Peyer's patch (tissue), 4 donors: ENCODE measurements at regions not wholly inside any gene's neighbourhood (a gene's known extent, or its start where the extent isn't known, plus 50 kb on each side); places are given as distances from the start of the nearest gene placed in this dataset.

Experiments used
- POLR2A ChIP-seq, 2 donors: fragments of 450-650 bp; IDR thresholded peaks; one replicate each; pipeline ENCODE4 v1.5.1; 2017; ENCODE audit warnings: antibody characterized with exemption in 2 of 2, mild to moderate bottlenecking in 2 of 2, moderate library complexity in 2 of 2
- TF ChIP-seq, protein P1 (sequence below), 6 experiments: fragments of 450-650 bp in 4 of 6; fragments of 200-600 bp in 2 of 6; sonication (generic) in 1 of 6; IDR thresholded peaks; one replicate each; pipeline ENCODE4 v1.5.1; 2017 to 2019; ENCODE audit warnings: antibody characterized with exemption in 6 of 6, mild to moderate bottlenecking in 3 of 6, moderate library complexity in 1 of 6

DNA sequence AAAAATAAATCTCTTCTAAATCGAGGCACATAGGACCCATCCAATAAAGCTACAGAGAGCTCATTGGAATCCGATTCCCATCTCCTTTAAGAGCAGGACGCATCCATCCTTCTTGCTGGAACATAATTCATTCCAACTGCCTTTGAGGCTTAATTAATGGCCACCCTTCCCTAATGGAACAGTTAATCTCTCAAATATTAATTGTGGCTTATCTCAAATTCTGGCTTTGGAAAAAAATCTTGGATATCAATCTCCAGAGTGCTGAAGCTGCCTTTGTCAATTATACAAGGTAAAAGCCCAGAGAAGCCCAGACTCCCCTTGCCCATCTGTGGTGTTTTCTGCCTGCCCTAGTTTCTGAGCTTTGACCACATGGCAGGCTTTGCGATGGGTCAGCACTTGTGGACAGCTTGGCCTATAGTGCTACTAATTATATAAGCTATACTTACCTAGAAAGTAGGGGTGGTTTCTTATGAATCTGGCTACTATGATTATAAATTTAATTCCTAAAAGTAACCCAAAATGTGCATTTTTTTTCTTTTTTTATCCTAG, 246.3 kb downstream of the NUAK1 start:
- TF ChIP-seq, protein P1, sequence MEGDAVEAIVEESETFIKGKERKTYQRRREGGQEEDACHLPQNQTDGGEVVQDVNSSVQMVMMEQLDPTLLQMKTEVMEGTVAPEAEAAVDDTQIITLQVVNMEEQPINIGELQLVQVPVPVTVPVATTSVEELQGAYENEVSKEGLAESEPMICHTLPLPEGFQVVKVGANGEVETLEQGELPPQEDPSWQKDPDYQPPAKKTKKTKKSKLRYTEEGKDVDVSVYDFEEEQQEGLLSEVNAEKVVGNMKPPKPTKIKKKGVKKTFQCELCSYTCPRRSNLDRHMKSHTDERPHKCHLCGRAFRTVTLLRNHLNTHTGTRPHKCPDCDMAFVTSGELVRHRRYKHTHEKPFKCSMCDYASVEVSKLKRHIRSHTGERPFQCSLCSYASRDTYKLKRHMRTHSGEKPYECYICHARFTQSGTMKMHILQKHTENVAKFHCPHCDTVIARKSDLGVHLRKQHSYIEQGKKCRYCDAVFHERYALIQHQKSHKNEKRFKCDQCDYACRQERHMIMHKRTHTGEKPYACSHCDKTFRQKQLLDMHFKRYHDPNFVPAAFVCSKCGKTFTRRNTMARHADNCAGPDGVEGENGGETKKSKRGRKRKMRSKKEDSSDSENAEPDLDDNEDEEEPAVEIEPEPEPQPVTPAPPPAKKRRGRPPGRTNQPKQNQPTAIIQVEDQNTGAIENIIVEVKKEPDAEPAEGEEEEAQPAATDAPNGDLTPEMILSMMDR (IDR thresholded peaks at IDR 0.05): no peak
- TF ChIP-seq POLR2A (IDR thresholded peaks at IDR 0.05): no peak
